K562 (cell line): ENCODE measurements at regions not wholly inside any gene's neighbourhood (a gene's known extent, or its start where the extent isn't known, plus 50 kb on each side); places are given as distances from the start of the nearest gene placed in this dataset.

Experiments
- ATAC-seq: fragments of 200-7000 bp; cut with Tn5 transposase; 3 replicates; pipeline ENCODE4 v1.9.1; 2020; ENCODE audit warnings: moderate library complexity
- BruUV-seq: library from RNA; stranded (reverse); fragments of 400-500 nt; replicated peaks from 2 replicates; lab custom pipeline; 2021; lab: Mats Ljungman, UMichigan
- CTCF ChIA-PET: fragments of 300-600 bp; formaldehyde crosslinking; extraction: SDS; loops from one replicate; lab custom pipeline; 2021; ENCODE audit warnings: low intra/inter-chr PET ratio; lab: Yijun Ruan, JAX
- POLR2A ChIA-PET: fragments of 300-600, 350-650 bp; sonication (Branson Sonifier 250); formaldehyde crosslinking; extraction: SDS; loops from one replicate; lab custom pipeline; 2021; ENCODE audit warnings: antibody characterized with exemption, inconsistent platforms; lab: Yijun Ruan, JAX
- DNase-seq, 4 experiments: peaks; one replicate each; pipeline versions ENCODE4 v3.0.0 to v3.0.0-alpha.2; 2011 to 2018; ENCODE audit warnings: low spot score in 3 of 4, mixed read lengths in 3 of 4; ENCODE audit errors: extremely low read depth in 1 of 4
- FAIRE-seq: peaks from 2 replicates; lab custom pipeline; 2011; peaks lifted over from hg19 to GRCh38; lab: Jason Lieb, UNC
- H2AFZ ChIP-seq: 2 replicates; pipeline ENCODE4 v1.6.0; 2011; ENCODE audit warnings: low read depth, low read length, control low read depth, inconsistent platforms
- H3K27ac ChIP-seq: fragments of 200-600 bp; 3 replicates; pipeline ENCODE4 v1.8.0; 2011; ENCODE audit warnings: low read depth, mild to moderate bottlenecking, control low read depth, inconsistent platforms, low read length, moderate library complexity, mixed read lengths; ENCODE audit errors: extremely low read depth
- H3K27me3 ChIP-seq, 2 experiments: fragments of 300-600 bp in 1 of 2; 2 replicates in 1 of 2; 3 replicates in 1 of 2; pipeline versions ENCODE4 v1.6.0 to v1.8.0; 2011; ENCODE audit warnings: inconsistent platforms in 2 of 2, low read length in 2 of 2, mild to moderate bottlenecking in 1 of 2, mixed read lengths in 1 of 2, moderate library complexity in 1 of 2; ENCODE audit not compliant: control insufficient read depth in 2 of 2, insufficient read depth in 2 of 2
- H3K36me3 ChIP-seq: fragments of 300-600 bp; 3 replicates; pipeline ENCODE4 v1.8.0; 2011; ENCODE audit warnings: mild to moderate bottlenecking, low read length, inconsistent platforms; ENCODE audit not compliant: control insufficient read depth, insufficient read depth
- H3K4me1 ChIP-seq, 2 experiments: fragments of 200-600 bp in 1 of 2; replicated peaks in 1 of 2; 2 replicates in 1 of 2; 3 replicates in 1 of 2; pipeline versions ENCODE4 v1.5.1 to v1.8.0; 2011; ENCODE audit warnings: inconsistent platforms in 2 of 2, low read length in 2 of 2, mild to moderate bottlenecking in 1 of 2, mixed read lengths in 1 of 2, moderate library complexity in 1 of 2; ENCODE audit not compliant: control insufficient read depth in 2 of 2, insufficient read depth in 2 of 2
- H3K4me2 ChIP-seq: 2 replicates; pipeline ENCODE4 v1.6.1; 2011; ENCODE audit warnings: low read length, control low read depth, inconsistent platforms, mixed read lengths; ENCODE audit not compliant: insufficient read depth
- H3K4me3 ChIP-seq: fragments of 200-600 bp; sonication (generic), shearing (Covaris generic); 2 replicates; pipeline ENCODE4 v1.5.1; 2016; ENCODE audit warnings: control low read depth, inconsistent platforms
- H3K79me2 ChIP-seq: fragments of 200-600 bp; 3 replicates; pipeline ENCODE4 v1.8.0; 2011; ENCODE audit warnings: low read length, inconsistent platforms; ENCODE audit not compliant: control insufficient read depth, insufficient read depth
- H3K9ac ChIP-seq, 2 experiments: 2 replicates each; pipeline versions ENCODE4 v1.6.0 to v1.6.1; 2011; ENCODE audit warnings: low read depth in 2 of 2, low read length in 2 of 2, control low read depth in 1 of 2, inconsistent platforms in 1 of 2, mild to moderate bottlenecking in 1 of 2, mixed read lengths in 1 of 2; ENCODE audit not compliant: insufficient read depth in 1 of 2
- H3K9me1 ChIP-seq: one replicate; pipeline ENCODE4 v1.6.0; 2011; ENCODE audit warnings: inconsistent platforms, mild to moderate bottlenecking, low read length, moderate library complexity; ENCODE audit not compliant: control insufficient read depth, insufficient read depth
- H3K9me3 ChIP-seq: replicated peaks from 2 replicates; pipeline ENCODE4 v1.5.1; 2011; ENCODE audit warnings: low read depth, low read length, inconsistent platforms; ENCODE audit not compliant: control insufficient read depth, insufficient read depth
- H4K20me1 ChIP-seq: replicated peaks from 2 replicates; pipeline ENCODE4 v1.6.1; 2011; ENCODE audit warnings: low read length, inconsistent platforms, mixed read lengths; ENCODE audit not compliant: control insufficient read depth, insufficient read depth
- EHMT2 ChIP-seq: fragments of 450-650 bp; IDR thresholded peaks from 2 replicates; pipeline ENCODE4 v1.6.1; 2018; ENCODE audit warnings: antibody characterized with exemption
- HDAC8 ChIP-seq: fragments of 450-650 bp; IDR thresholded peaks from 2 replicates; pipeline ENCODE4 v1.6.1; 2016; ENCODE audit warnings: mild to moderate bottlenecking, missing genetic modification characterization, moderate library complexity, missing compliant biosample characterization
- HMG20A ChIP-seq: fragments of 450-650 bp; formaldehyde crosslinking; conservative IDR thresholded peaks from 2 replicates; pipeline ENCODE4 v1.4.0; 2020; ENCODE audit warnings: mild to moderate bottlenecking, mixed read lengths
- POLR2B ChIP-seq: fragments of 450-650 bp; IDR thresholded peaks from 2 replicates; pipeline ENCODE4 v1.6.1; 2018; ENCODE audit warnings: low read depth; ENCODE audit not compliant: partially characterized antibody
- SPI1 ChIP-seq: IDR thresholded peaks from 2 replicates; pipeline ENCODE4 v1.6.1; 2011; ENCODE audit warnings: low read depth, low read length, control low read depth, borderline replicate concordance
- TAF7 ChIP-seq: fragments of 450-650 bp; IDR thresholded peaks from 2 replicates; pipeline ENCODE4 v1.6.1; 2016; ENCODE audit warnings: missing genetic modification characterization, missing compliant biosample characterization
- ZNF584 ChIP-seq: fragments of 200-800 bp; sonication (Bioruptor generic); IDR thresholded peaks from 2 replicates; pipeline ENCODE4 v1.6.1; 2016; ENCODE audit warnings: low read depth, mild to moderate bottlenecking, missing genetic modification characterization, missing compliant biosample characterization
- WGBS: fragments of 100-300 bp; shearing (Covaris generic); methylation state at CpG from one replicate; pipeline ENCODE4 v1.1.6; 2016; ENCODE audit warnings: low coverage, mixed read lengths; ENCODE audit not compliant: insufficient coverage; ENCODE audit errors: missing lambda C conversion rate; 5-methylcytosine and 5-hydroxymethylcytosine counted together
- in situ Hi-C: fragments of 300-500 bp; cut with MboI; formaldehyde crosslinking; loops from 4 replicates; pipeline ENCODE4 v1.15.0; 2018; ENCODE audit warnings: inconsistent platforms, mixed read lengths
- intact Hi-C: fragments of 100-400 bp; cut with micrococcal nuclease; formaldehyde crosslinking; loops from 2 replicates; pipeline ENCODE4 v1.14.2; 2022
- TF ChIP-seq, protein P1 (sequence below): IDR thresholded peaks from 2 replicates; pipeline ENCODE4 v1.6.1; 2012; ENCODE audit warnings: low read depth, low read length, improper control_type of control experiment, borderline replicate concordance
- TF ChIP-seq, protein P2 (sequence below): sonication (generic); formaldehyde crosslinking; IDR thresholded peaks from 2 replicates; pipeline ENCODE4 v1.5.0; 2020; ENCODE audit warnings: missing genetic modification reagents

DNA sequence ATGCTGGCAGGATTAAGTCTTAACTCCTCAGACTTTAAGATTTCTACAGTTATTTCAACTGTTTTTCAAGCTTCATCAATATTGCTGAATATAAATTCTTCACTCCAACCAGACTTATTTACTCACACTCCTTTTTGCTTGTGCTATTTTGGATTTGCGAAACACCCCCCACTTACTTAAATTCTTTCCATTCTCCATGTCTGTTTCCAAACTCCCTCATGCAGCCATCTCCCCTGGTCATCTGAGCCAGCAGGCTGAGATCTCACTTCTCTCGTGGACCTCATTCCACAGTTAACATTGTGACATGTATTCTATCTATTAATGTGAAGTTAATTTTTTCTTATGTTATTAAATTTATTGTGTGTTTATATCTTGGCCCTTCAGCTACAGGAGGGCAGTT, 188.9 kb upstream of the HDAC9 start:
- in situ Hi-C loops, result no loop called here
- FAIRE-seq (no peak), ATAC-seq (no peak), DNase-seq (no peak)
- Histone ChIP-seq H3K36me3 (no peaks in the 10 kb centered on the region), H3K9ac (no peak overlapping the region), H3K4me3 (no peak overlapping the region), H3K4me1 (peaks cover 0 to 2% of the 10 kb centered on the region in 2 experiments; a peak in 1 of 5 replicates), H4K20me1 (no peaks in the 10 kb centered on the region), H3K4me2 (no peak overlapping the region), H3K27ac (no peak overlapping the region), H3K9me1 (no peaks in the 10 kb centered on the region), H2AFZ (peak overlapping the region; percentile 43; the same call in 1 of the 2 replicates), H3K9me3 (no peaks in the 10 kb centered on the region), H3K79me2 (no peaks in the 10 kb centered on the region), H3K27me3 (no peaks in the 10 kb centered on the region)
- ChIA-PET POLR2A (no interaction called here), CTCF (no interaction called here)
- TF ChIP-seq HDAC8 (tag), result no peak
- no peak for TF ChIP-seq ZNF584
- no peak for TF ChIP-seq EHMT2
- no peak for TF ChIP-seq SPI1
- TF ChIP-seq, protein P1, sequence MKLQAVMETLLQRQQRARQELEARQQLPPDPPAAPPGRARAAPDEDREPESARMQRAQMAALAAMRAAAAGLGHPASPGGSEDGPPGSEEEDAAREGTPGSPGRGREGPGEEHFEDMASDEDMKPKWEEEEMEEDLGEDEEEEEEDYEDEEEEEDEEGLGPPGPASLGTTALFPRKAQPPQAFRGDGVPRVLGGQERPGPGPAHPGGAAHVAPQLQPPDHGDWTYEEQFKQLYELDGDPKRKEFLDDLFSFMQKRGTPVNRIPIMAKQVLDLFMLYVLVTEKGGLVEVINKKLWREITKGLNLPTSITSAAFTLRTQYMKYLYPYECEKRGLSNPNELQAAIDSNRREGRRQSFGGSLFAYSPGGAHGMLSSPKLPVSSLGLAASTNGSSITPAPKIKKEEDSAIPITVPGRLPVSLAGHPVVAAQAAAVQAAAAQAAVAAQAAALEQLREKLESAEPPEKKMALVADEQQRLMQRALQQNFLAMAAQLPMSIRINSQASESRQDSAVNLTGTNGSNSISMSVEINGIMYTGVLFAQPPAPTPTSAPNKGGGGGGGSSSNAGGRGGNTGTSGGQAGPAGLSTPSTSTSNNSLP, result no peak
- no peak for TF ChIP-seq HMG20A (CRISPR knock-in tag)
- no peak for TF ChIP-seq TAF7 (tag)
- no peak for TF ChIP-seq POLR2B
- TF ChIP-seq, protein P2, sequence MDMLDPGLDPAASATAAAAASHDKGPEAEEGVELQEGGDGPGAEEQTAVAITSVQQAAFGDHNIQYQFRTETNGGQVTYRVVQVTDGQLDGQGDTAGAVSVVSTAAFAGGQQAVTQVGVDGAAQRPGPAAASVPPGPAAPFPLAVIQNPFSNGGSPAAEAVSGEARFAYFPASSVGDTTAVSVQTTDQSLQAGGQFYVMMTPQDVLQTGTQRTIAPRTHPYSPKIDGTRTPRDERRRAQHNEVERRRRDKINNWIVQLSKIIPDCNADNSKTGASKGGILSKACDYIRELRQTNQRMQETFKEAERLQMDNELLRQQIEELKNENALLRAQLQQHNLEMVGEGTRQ (CRISPR knock-in tag), result no peak
- WGBS, result 35% methylated on average over 2 of the region's 2 CpGs
- BruUV-seq, result no TSS peak
- intact Hi-C loops, result no loop called here
